ENCODE measurements at regions not wholly inside any gene's neighbourhood (a gene's known extent, or its start where the extent isn't known, plus 50 kb on each side); places are given as distances from the start of the nearest gene placed in this dataset.

DNA sequence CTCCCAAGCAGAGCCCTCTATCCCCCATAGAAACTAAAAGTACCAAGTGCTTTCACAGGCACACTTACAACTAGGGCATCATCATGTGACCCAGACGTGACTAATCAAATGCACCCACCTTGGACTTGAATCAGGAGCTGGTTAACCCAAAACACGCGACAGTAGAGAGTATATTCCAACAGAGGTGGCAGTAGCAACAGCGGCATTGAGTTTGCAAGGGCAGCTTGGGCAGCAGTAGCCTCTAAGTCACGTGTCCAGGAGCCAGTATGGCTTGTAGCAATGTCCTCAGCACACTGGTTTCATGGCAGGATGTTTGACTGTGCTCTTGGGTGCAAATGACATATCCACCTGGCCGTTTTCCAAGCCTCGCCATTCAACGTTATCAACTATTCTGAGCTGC, 73.4 kb upstream of the DNAH5 start:
- no peak for DNase-seq (ENCODE audit: low read depth in 2 of 2)

DNA sequence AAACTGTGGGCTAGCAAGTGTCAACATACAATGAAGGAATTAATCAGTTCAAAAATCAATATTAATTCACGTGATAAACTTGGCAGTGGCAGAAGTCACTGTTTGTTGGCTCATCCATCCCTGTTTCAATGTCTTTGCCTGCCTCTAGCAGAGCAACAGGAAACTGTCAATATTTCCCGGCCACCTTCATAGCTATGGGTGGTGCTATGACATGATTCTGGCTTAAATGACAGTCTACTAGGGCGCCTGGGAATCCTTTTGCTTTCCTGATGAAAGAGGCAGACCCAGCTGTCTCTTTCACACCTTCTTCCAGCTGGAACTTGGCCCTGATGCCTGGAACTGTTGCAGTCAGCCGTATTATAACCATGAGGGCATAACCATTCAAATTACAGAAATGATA, 72.1 kb upstream of the DNAH5 start:
- no peak for DNase-seq (ENCODE audit: low read depth in 2 of 2)

DNA sequence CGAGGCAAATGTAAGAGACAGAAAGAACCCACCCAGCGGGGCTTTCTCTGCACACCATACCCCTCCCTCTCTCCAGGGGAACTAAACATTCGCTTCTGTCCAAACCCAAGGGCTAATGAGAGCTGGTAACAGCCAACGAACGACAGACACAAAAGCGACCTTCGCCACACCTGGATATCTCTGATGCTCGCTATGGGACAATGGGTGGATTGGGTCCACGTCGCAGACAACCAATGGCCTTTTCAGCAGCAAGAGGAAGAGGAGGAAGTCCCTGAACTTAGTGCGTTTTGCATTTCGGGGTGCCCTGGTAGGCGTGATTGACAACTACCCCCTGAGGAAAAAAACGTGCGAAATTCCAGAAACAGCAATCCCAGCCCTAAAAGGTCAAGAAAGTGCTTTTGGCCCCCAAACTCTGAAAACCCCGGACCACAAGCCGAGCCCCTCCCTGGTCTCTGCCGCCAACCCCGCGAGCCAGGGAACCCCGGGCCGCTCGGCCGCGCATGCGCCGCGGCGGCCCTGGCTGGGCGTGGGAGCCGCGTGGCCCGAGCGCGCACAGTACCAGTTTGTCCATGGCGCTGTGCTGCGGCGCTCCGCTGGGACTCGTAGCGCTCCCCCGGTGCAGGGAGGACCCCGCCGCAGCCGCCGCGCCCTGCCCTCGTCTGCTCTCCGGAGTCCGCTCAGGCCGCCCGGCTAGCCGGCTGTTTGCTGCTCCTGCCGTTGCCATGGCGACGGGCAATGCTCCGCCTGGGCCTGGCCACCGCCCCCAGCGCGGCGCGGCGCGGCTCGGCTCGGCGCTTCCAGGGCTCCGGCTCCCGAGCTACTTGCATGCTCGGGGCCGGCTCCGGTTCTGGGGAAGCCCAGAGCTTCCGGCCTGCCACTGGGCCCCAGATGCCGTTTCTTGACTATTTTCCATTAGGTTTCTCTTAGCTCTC, 66.9 kb upstream of the DNAH5 start:
- DNase-seq (ENCODE audit: low read depth in 2 of 2): peak; percentile 16 to 43

DNA sequence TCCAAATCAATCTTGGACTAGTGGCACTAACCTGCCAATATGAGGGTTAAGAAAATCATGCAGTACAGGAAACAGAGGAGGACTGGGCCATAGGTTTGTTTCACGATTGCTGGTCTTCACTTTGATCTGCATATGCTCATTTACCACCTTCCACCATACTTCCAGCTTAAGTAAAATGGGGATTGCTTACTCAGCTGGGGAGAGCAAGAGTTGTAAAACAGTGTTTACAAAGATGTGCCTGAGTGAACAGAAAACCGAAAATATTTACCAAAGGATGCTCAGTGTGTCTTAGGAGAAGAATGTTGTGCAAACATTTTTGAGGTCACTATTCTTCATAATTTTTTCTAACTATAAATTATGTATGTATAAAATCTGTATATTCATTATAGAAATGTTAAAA, 65.1 kb upstream of the DNAH5 start:
- DNase-seq (ENCODE audit: low read depth in 2 of 2): no peak

DNA sequence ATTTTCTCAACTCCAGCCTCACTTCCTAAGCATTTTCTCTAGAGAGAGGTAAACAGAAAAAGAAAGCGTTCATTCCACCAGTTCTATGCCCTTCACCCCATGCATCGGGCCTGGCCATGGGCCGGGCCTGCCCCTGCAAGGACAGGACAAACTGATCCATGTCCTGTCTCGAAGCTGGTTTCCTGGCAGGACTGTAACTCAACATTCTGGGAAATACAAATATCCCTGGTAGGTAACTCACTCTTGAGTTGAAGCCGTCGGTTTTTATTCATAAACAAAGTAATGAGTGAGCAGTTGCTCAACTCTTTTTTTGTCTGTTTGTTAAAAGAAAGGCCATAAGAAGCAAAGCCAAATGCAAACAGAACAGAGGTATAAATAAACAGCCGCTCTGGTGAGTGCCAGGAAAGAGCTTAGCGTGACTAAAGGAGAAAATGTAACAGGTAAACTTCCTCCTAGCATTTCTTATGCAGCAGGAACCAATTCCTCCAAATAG, 64.4 kb upstream of the DNAH5 start:
- DNase-seq (ENCODE audit: low read depth in 2 of 2): no peak

DNA sequence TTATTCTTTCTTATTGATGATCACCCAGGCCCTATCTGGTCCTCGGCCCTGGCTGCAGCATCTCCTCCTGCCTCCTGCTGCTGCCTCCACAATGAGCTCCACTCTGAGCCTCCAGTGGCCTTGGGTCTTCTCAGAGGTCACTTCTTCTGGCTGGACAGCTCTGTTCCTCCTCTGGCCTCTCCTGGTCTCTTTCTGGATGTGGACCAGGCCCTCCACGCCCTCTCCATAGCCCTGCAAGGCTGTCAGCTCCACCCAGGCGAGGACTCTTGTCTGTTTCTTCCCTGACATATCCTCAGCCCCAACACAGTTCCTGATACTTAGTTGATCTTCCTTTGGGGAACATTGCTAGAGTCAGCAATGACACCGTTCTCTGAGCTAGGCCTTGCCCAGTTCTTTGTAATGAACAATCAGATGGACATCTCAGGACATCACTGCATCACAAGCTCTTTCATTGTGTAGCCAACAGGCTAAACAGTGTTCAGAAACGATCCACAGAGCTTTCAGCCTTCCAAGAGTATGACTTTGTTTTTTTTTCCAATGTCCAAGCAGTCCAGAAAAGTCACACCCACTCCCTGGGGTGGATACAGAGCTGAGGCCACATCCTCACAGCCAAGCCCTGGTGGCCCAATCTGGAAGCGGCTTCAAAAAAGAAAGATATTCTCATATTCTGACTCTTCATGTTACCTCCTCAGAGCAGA, 62.5 kb upstream of the DNAH5 start:
- no peak for DNase-seq (ENCODE audit: low read depth in 2 of 2)

DNA sequence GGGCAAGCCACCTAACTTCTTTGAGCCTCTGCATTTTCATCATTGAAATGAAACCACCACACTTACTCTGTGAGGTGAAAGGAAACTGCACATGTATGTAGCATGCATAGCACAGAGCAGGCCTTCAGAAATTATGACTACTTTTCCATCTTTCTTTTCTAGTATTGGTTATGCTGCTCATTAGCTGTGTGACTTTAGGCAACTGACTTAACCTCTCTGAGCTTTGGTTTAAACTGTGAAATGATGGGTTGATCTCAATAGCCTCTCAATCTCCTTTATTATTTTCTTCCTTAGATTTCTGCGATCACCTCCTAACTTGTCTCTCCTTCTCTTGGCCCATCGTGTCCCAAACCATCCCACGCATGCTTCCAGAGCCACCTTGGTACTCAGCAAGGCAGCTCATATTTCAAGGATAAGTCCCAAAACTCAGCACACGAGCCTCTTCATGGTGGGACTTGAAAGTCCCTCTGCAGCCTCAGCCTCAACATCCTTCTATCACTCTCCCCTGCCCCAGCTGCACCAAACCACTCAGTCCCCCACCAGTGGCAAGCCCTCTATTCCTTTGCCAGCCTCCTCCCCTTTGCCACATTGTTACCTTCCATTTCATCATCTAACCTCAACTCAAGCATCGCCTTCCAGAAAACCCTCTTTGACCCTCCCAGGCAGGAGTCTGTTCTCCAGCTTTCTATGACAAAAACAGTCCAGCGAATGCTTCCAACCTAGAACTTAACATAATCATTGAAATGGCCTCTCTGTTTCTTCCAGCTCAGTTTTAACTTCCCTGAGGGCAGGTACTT, 60.3 kb upstream of the DNAH5 start:
- DNase-seq (ENCODE audit: low read depth in 2 of 2): no peak

DNA sequence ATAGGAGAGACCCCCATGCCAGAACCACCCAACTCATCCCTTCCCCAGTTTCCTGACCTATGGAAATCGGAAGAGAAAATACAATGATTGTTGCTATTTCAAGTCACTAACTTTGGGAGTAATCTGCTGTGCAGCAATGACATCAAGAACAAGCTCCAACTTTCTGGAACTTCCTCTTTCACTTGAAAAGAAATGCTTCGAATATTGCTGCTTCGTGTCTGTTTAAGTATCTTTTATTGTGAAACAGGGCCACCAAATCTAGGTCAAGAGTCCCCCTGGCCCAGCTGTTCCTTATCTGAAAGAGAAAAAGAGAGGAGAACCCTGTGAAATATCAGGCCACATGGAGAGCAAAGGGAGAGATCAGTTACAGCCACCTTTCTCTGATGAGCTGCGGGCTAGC, 59.4 kb upstream of the DNAH5 start:
- no peak for DNase-seq (ENCODE audit: low read depth in 2 of 2)

DNA sequence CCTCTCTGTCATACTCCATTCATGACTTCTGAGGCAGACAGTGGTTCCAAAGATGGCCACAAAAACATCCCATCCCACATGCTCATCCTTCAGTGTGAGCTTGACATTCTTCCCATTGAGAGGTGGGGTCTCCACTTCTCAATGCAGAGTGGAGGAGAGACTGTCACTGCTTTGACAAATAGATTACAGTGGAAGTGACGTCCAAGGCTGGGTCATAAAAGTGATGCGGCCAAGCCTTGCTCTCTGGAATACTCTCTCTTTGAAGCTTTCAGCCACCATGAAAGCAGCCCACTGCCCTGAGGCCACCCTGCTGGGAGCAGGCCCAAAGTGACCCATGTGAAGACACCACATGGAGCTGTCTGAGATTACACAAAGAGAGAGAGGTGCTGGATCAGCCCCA, 59.0 kb upstream of the DNAH5 start:
- no peak for DNase-seq (ENCODE audit: low read depth in 2 of 2)

DNA sequence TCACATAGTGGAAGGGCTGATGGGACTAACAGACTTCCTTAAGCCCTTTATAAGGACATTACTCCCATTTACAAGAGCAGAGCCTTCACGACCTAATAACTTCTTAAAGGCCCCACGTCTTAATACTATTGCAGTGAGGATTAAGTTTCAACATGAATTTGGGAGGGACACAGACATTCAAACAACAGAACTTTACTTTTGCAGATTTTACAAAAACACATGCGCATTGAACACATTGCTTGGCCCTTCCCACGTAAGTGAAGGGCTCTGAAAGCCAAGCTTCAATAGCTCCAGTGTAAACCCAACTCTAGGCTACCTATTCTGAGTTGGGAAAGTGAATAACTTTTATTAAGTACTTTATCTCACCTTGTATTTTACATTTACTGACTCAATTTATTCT, 53.8 kb upstream of the DNAH5 start:
- no peak for DNase-seq (ENCODE audit: low read depth in 2 of 2)

DNA sequence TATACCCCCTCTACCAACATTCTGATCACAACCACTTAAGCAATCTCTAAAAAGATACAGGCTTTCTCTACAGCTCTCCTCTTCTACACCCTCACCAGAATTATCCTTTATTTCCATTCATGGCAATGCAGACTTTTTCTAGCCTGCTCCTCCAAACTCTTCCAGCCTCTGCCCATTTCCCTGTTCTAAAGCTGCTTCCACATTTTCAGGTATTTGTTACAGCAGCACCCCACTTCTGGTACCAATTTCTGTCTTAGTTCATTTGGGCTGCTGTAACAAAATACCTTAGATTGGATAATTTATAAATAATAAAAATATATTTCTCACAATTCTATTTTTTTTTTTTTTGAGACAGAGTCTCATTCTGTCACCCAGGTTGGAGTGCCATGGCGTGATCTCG, 53.0 kb upstream of the DNAH5 start:
- DNase-seq (ENCODE audit: low read depth in 2 of 2): no peak

DNA sequence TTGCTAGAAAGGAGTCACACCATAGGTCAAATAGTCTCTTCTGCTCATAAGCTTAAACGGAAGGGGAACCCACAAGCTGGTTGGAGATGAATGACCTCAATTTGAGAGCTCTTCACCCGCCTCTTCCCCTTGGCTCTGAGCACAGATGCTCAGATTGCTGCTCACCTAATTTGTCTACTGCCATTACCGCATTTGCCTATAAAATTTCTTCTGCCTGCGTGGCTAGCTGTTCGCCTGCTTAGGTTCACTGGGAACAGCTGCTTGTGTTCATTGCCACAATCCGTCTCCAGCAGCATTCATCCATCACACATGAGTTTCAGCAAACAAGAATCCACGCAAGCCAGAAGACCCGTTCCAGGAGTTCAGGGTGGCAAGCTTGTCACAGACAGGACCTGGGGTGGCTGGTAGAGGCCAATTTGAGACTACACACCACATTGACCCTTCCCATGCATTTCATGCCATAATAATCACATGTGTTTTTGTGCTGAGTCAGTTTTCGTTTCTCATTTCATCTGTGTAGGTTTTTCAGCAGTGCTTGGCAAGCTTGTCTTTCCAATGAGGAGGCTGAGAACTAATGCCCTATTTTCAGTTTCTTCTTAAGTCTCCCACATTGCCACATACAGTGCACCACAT, 50.2 kb upstream of the DNAH5 start:
- no peak for DNase-seq (ENCODE audit: low read depth in 2 of 2)
